Activated naive CD8-positive, alpha-beta T cell treated with anti-CD3 and anti-CD28 coated beads for 36 hours (primary cell): ENCODE measurements at regions not wholly inside any gene's neighbourhood (a gene's known extent, or its start where the extent isn't known, plus 50 kb on each side); places are given as distances from the start of the nearest gene placed in this dataset.

Experiments
- DNase-seq: peaks from one replicate; pipeline ENCODE4 v3.0.0; 2021
- H3K27ac Mint-ChIP-seq: one replicate; pipeline ENCODE4 v1.8.0; 2022; ENCODE audit warnings: mild to moderate bottlenecking, moderate library complexity, mixed read lengths
- H3K27me3 Mint-ChIP-seq: one replicate; pipeline ENCODE4 v1.8.0; 2022; ENCODE audit warnings: mild to moderate bottlenecking, mixed read lengths
- H3K36me3 Mint-ChIP-seq: one replicate; pipeline ENCODE4 v1.8.0; 2021; ENCODE audit warnings: mild to moderate bottlenecking, mixed read lengths
- H3K4me1 Mint-ChIP-seq: one replicate; pipeline ENCODE4 v1.8.0; 2021; ENCODE audit warnings: mixed read lengths
- H3K4me3 Mint-ChIP-seq: one replicate; pipeline ENCODE4 v1.8.0; 2022; ENCODE audit warnings: mild to moderate bottlenecking, moderate library complexity, mixed read lengths
- H3K9me3 Mint-ChIP-seq: one replicate; pipeline ENCODE4 v1.8.0; 2022; ENCODE audit warnings: mixed read lengths

DNA sequence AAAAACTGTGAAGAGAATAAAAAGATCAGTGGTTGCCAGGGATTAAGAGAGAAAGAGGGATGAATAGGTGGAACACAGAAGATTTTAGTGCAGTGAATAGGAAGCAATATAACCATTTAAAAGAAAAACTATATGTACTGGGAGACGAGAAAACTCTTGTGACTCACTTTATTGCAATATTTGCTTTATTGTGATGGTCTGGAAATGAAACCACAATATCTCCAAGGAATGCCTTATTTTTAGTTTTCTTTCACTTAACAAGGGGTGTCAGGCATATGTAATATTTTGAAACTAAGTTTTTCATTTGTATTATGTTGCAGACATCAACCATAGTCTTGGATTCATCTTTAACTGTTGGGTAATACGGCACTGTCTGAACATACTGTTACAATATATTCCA, 1308.2 kb downstream of the PCDH9 start:
- Mint-ChIP-seq H3K27ac (no peak overlapping the region), H3K4me1 (no peaks in the 10 kb centered on the region), H3K36me3 (no peaks in the 10 kb centered on the region), H3K27me3 (no peaks in the 10 kb centered on the region), H3K9me3 (peaks cover 2% of the 10 kb centered on the region), H3K4me3 (no peak overlapping the region)
- no peak for DNase-seq

DNA sequence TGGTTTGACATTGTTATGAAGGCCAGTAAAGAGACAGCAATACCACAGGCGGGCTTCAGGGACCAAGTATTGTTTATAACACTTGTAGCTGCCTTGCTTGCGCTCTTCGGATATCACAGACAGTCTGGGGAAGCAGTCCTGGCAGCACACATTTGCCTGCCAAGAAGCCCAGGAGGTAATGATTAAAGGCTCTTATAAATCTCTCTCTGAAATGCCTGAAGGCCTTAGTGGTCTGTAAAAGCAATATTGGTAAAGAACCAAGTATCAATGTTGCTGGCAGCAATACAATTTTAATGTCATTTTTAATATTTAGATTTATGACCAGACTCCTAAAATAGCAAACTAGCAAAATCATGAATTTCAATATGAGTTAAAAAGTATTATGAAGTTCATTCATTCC, 1312.4 kb downstream of the PCDH9 start:
- no peaks in the 10 kb centered on the region for H3K36me3 Mint-ChIP-seq
- no peak overlapping the region for H3K27ac Mint-ChIP-seq
- no peaks in the 10 kb centered on the region for H3K4me1 Mint-ChIP-seq
- H3K4me3 Mint-ChIP-seq, result no peak overlapping the region
- peaks cover 2% of the 10 kb centered on the region for H3K9me3 Mint-ChIP-seq
- DNase-seq, result no peak
- H3K27me3 Mint-ChIP-seq, result no peaks in the 10 kb centered on the region

GRCh38 chr13:65915195-65915594, 1314.9 kb downstream of the PCDH9 start:
- Mint-ChIP-seq H3K4me1 (no peaks in the 10 kb centered on the region), H3K36me3 (no peaks in the 10 kb centered on the region), H3K4me3 (no peak overlapping the region), H3K27ac (no peak overlapping the region), H3K9me3 (peaks cover 2% of the 10 kb centered on the region), H3K27me3 (no peaks in the 10 kb centered on the region)
- DNase-seq, result no peak

- no peaks in the 10 kb centered on the region for H3K27me3 Mint-ChIP-seq
- H3K27ac Mint-ChIP-seq, result no peak overlapping the region
- H3K36me3 Mint-ChIP-seq, result no peaks in the 10 kb centered on the region
- no peak for DNase-seq
- peaks cover 2% of the 10 kb centered on the region for H3K9me3 Mint-ChIP-seq
- no peaks in the 10 kb centered on the region for H3K4me1 Mint-ChIP-seq
- no peak overlapping the region for H3K4me3 Mint-ChIP-seq
These were observed 1315.4 kb downstream of the PCDH9 start for GRCh38 chr13:65914716-65915115.

GRCh38 chr13:65913173-65913572, 1317.0 kb downstream of the PCDH9 start:
- H3K27ac Mint-ChIP-seq, result no peak overlapping the region
- no peak overlapping the region for H3K4me3 Mint-ChIP-seq
- no peak for DNase-seq
- H3K27me3 Mint-ChIP-seq, result no peaks in the 10 kb centered on the region
- H3K9me3 Mint-ChIP-seq, result peaks cover 4% of the 10 kb centered on the region
- H3K4me1 Mint-ChIP-seq, result no peaks in the 10 kb centered on the region
- H3K36me3 Mint-ChIP-seq, result no peaks in the 10 kb centered on the region

DNA sequence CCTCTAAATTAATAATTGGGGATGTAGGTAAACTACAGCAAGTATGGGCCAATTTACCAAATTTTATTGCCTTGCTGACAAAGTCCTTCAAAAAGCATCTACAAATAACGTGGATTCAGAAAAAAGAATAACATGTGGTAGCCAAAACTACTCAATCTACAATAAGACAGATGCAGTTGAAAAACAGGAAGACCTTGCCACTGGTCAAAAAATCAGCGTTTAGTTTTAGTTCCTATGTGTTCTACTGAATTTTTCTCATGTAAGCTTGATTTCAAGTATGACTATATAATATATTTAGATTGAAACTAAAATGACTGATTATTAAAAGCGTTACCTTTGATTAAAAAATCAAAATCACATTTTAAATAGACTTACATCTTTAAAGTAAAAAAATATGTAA, 1317.6 kb downstream of the PCDH9 start:
- H3K9me3 Mint-ChIP-seq, result peaks cover 5% of the 10 kb centered on the region
- no peak for DNase-seq
- no peak overlapping the region for H3K4me3 Mint-ChIP-seq
- H3K27ac Mint-ChIP-seq, result no peak overlapping the region
- no peaks in the 10 kb centered on the region for H3K36me3 Mint-ChIP-seq
- H3K4me1 Mint-ChIP-seq, result no peaks in the 10 kb centered on the region
- no peaks in the 10 kb centered on the region for H3K27me3 Mint-ChIP-seq

GRCh38 chr13:65911546-65912193, 1318.5 kb downstream of the PCDH9 start:
- Mint-ChIP-seq H3K27me3 (no peaks in the 10 kb centered on the region), H3K27ac (no peak overlapping the region), H3K9me3 (peaks cover 7% of the 10 kb centered on the region), H3K36me3 (no peaks in the 10 kb centered on the region), H3K4me1 (no peaks in the 10 kb centered on the region), H3K4me3 (no peak overlapping the region)
- no peak for DNase-seq

- Mint-ChIP-seq H3K36me3 (no peaks in the 10 kb centered on the region), H3K27me3 (no peaks in the 10 kb centered on the region), H3K9me3 (peaks cover 15% of the 10 kb centered on the region), H3K4me3 (no peak overlapping the region), H3K27ac (no peak overlapping the region), H3K4me1 (no peaks in the 10 kb centered on the region)
- DNase-seq, result no peak
These were observed 1320.6 kb downstream of the PCDH9 start for GRCh38 chr13:65909501-65909900.

DNA sequence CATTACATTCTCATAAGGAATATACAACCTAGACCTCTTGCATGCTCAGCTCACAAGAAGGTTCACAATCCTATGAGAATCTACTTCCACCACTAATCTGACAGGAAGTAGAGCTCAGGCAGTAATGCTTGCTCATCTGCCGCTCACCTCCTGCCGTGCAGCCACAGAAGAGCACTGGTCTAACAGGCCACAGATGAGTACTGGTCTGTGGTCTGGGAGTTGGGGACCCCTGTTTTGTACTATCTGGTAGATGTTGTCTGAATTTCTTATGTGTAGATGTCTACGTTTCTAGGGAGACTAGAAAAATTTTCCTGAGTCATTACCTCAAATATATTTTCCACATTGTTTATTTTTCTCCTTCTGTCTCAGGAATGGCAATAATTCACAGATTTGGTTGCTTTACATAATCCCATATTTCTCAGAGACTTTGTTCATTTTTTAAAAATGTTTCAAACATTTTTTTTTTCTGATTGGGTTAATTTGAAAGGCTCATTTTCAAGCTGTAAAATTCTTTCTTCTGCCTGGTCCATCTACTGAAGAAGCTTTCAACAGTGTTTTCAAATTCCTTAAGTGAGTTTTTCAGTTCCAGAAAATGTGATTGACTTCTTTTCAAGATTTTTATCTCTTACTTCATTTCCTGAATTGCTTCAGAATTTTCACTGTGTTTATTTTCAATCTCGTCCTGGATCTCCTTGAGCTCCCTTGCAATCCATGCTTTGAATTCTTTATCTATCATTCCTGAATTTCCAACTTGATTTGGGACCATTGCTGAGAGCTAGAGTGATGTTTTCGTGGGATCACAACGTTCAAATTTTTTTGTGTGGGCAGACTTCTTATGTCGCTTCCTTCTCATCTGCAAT, 1322.2 kb downstream of the PCDH9 start:
- H3K4me1 Mint-ChIP-seq, result no peaks in the 10 kb centered on the region
- DNase-seq, result no peak
- H3K9me3 Mint-ChIP-seq, result peaks cover 15% of the 10 kb centered on the region
- no peaks in the 10 kb centered on the region for H3K36me3 Mint-ChIP-seq
- H3K4me3 Mint-ChIP-seq, result no peak overlapping the region
- no peaks in the 10 kb centered on the region for H3K27me3 Mint-ChIP-seq
- no peak overlapping the region for H3K27ac Mint-ChIP-seq

- no peaks in the 10 kb centered on the region for H3K27me3 Mint-ChIP-seq
- no peaks in the 10 kb centered on the region for H3K36me3 Mint-ChIP-seq
- DNase-seq, result no peak
- peaks cover 8% of the 10 kb centered on the region for H3K9me3 Mint-ChIP-seq
- no peak overlapping the region for H3K4me3 Mint-ChIP-seq
- no peaks in the 10 kb centered on the region for H3K4me1 Mint-ChIP-seq
- H3K27ac Mint-ChIP-seq, result no peak overlapping the region
These were observed 1328.4 kb downstream of the PCDH9 start for GRCh38 chr13:65901723-65902122.

DNA sequence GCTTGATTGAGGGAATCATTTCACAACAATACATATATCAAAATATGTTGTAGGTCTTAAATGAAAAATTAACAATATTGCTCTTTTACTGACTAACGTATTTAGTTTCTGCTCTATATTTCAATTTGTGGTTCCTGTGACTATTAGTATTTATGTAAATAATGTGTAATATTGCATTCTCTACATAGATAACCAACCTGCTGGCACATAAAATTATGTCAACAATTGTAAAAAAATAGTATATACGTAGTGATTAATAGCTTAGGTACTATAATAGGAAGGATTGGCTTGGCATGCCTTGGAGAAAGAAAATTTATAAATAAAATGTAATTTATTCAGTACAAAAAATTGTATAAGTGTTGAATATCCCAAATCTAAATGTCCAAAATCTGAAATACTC, 1336.1 kb downstream of the PCDH9 start:
- Mint-ChIP-seq H3K9me3 (no peaks in the 10 kb centered on the region), H3K27me3 (no peaks in the 10 kb centered on the region), H3K27ac (no peak overlapping the region), H3K4me3 (no peak overlapping the region), H3K36me3 (no peaks in the 10 kb centered on the region), H3K4me1 (no peaks in the 10 kb centered on the region)
- DNase-seq, result no peak

DNA sequence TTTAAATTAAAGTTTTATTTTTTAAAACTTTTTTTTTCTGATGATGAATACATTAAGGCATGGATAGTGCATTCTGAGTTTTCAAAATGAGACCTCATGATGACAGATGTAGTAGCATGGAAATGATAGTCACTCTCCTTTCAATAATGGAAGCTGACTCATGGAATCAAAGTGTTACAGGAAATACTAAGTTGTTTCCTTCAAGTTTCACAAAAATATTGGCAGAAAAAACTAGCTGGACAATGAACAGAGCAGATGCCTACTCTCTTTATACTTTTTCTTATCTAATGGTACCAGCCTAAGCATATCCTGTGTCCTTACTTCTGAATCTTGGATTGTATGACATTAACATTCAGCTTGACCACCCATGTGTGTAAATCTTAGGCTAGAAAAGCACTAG, 1337.3 kb downstream of the PCDH9 start:
- H3K27me3 Mint-ChIP-seq, result no peaks in the 10 kb centered on the region

DNA sequence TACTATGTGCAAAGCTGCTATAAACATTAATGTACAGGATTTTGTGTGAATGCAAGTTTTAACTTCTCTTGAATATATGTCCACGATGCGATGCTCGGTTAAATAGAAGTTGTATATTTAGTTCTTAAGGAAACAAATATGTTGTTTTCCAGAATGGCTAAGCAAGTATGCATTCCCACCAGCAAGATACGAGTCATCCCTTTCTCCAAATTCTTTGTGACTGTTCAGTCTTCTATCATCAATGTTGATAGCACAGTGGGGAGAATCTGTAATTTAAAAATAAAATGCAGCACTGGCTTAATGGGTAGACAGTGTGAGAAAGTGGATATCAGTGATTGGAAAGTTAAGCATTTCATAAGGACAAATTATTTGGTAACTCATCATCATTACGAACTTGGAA, 1340.8 kb downstream of the PCDH9 start:
- Mint-ChIP-seq H3K36me3 (no peaks in the 10 kb centered on the region), H3K4me1 (no peaks in the 10 kb centered on the region), H3K9me3 (peaks cover 3% of the 10 kb centered on the region), H3K4me3 (no peak overlapping the region), H3K27ac (no peak overlapping the region), H3K27me3 (no peaks in the 10 kb centered on the region)
- no peak for DNase-seq

More for the DNA sequence above, 1337.3 kb downstream of the PCDH9 start:
- H3K9me3 Mint-ChIP-seq, result peaks cover 3% of the 10 kb centered on the region
- no peaks in the 10 kb centered on the region for H3K4me1 Mint-ChIP-seq
- H3K36me3 Mint-ChIP-seq, result no peaks in the 10 kb centered on the region
- no peak overlapping the region for H3K4me3 Mint-ChIP-seq
- DNase-seq, result no peak
- H3K27ac Mint-ChIP-seq, result no peak overlapping the region

- no peaks in the 10 kb centered on the region for H3K36me3 Mint-ChIP-seq
- H3K9me3 Mint-ChIP-seq, result no peaks in the 10 kb centered on the region
- no peak overlapping the region for H3K27ac Mint-ChIP-seq
- no peaks in the 10 kb centered on the region for H3K27me3 Mint-ChIP-seq
- H3K4me3 Mint-ChIP-seq, result no peak overlapping the region
- DNase-seq, result no peak
- no peaks in the 10 kb centered on the region for H3K4me1 Mint-ChIP-seq
These were observed 1347.3 kb downstream of the PCDH9 start for GRCh38 chr13:65882810-65883209.

DNA sequence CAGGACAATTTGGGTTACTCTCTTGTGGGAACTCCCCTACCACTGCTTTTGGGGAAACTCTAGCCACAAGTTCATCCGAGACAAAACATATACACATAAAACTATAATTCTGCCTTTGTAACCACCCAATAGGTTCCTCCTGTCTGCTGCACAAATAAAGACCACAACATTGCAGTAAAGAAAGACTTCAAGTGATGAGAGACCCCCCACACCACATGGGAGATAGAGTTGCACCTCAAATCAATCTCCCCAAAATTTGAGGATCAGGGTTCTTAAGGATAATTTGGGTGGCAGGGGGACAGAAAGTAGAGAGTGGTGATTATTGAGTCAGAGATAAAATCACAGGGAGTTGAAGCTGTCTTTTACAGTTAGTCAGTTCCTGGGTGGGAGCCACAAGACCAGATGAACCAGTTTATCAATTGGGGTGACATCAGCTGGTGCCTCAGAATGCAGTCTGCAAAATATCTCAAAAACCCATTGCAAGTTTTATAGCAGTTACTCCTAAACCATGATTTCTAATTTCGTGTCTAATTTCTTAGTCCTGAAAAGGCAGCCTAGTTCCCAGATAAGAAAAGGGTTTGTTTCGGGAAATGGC, 1348.5 kb downstream of the PCDH9 start:
- DNase-seq, result no peak
- Mint-ChIP-seq H3K36me3 (no peaks in the 10 kb centered on the region), H3K27me3 (no peaks in the 10 kb centered on the region), H3K27ac (no peak overlapping the region), H3K4me1 (no peaks in the 10 kb centered on the region), H3K9me3 (no peaks in the 10 kb centered on the region), H3K4me3 (no peak overlapping the region)

GRCh38 chr13:65875031-65875430, 1355.1 kb downstream of the PCDH9 start:
- Mint-ChIP-seq H3K9me3 (no peaks in the 10 kb centered on the region), H3K36me3 (no peaks in the 10 kb centered on the region), H3K4me3 (no peak overlapping the region), H3K27me3 (no peaks in the 10 kb centered on the region), H3K27ac (no peak overlapping the region), H3K4me1 (no peaks in the 10 kb centered on the region)
- DNase-seq, result no peak
